ENCODE measurements at regions not wholly inside any gene's neighbourhood (a gene's known extent, or its start where the extent isn't known, plus 50 kb on each side); places are given as distances from the start of the nearest gene placed in this dataset.

- no peak for TF ChIP-seq FOXM1 (IDR thresholded peaks at IDR 0.05; ENCODE audit: borderline replicate concordance)
- TF ChIP-seq PKNOX1 (IDR thresholded peaks at IDR 0.05): no peak
- TF ChIP-seq ARNT (IDR thresholded peaks at IDR 0.05): no peak
Measured at GRCh38 chr12:109655578-109655977, 58.0 kb upstream of the FAM222A start.
